ENCODE measurements at regions not wholly inside any gene's neighbourhood (a gene's known extent, or its start where the extent isn't known, plus 50 kb on each side); places are given as distances from the start of the nearest gene placed in this dataset.

DNA sequence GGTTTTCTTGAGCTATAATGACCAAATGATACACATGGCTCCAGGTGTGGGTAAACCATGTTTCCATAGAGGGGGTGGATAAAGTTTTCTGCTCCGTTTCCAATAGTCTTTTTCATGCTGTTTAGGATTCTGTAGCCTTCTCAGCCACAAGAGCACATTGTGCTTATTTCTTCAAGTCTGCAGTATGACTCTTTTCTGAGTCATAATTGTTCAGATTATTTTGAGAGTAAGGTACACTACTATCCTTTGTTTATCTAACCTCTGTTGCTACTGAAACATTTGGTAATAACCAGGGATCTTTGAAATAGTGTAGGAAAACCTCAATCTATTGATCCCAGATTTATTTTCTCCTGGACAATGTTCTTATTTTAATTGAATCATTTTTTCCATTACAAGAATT lies 247.9 kb upstream of the BMP2 start:
- TF ChIP-seq CTCF (IDR thresholded peaks at IDR 0.05) = no peak
- TF ChIP-seq POLR2AphosphoS5 (IDR thresholded peaks at IDR 0.05; ENCODE audit: low read depth, low read length) = no peak
